Fibroblast of lung (primary cell): ENCODE measurements at regions not wholly inside any gene's neighbourhood (a gene's known extent, or its start where the extent isn't known, plus 50 kb on each side); places are given as distances from the start of the nearest gene placed in this dataset.

Source experiments
- EZH2 ChIP-seq: IDR thresholded peaks from 2 replicates; pipeline ENCODE4 v1.5.1; 2012; ENCODE audit warnings: low read length, control low read depth, mild to moderate bottlenecking; ENCODE audit errors: missing control alignments
- TF ChIP-seq, protein P1 (sequence below), 2 donors: IDR thresholded peaks in 1 of 2; conservative IDR thresholded peaks in 1 of 2; 1 replicate in 1 of 2; 2 replicates in 1 of 2; pipeline ENCODE4 v1.5.1; 2011 to 2012; ENCODE audit warnings: low read length in 2 of 2, control low read depth in 1 of 2, inconsistent platforms in 1 of 2, low read depth in 1 of 2, mild to moderate bottlenecking in 1 of 2

DNA sequence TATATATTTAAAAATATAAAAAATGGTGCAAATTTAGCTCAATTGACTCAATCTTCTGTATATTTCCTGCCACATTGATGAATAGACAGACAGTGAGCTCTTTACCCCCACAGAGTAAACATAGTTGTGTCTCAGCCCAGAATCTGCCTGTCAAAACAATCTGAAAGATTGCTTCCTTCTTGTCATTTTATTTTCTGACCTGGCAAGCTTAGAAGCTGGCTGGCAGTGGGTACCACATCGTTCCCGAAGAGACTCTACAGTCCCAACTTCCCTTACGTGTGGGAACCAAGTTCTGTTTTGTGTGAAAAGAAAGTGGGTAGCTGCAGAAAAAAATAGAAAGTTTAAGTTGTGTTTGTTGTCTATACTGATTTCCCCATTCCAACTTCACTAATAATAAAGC lies 629.3 kb upstream of the NEGR1 start:
- TF ChIP-seq, protein P1, sequence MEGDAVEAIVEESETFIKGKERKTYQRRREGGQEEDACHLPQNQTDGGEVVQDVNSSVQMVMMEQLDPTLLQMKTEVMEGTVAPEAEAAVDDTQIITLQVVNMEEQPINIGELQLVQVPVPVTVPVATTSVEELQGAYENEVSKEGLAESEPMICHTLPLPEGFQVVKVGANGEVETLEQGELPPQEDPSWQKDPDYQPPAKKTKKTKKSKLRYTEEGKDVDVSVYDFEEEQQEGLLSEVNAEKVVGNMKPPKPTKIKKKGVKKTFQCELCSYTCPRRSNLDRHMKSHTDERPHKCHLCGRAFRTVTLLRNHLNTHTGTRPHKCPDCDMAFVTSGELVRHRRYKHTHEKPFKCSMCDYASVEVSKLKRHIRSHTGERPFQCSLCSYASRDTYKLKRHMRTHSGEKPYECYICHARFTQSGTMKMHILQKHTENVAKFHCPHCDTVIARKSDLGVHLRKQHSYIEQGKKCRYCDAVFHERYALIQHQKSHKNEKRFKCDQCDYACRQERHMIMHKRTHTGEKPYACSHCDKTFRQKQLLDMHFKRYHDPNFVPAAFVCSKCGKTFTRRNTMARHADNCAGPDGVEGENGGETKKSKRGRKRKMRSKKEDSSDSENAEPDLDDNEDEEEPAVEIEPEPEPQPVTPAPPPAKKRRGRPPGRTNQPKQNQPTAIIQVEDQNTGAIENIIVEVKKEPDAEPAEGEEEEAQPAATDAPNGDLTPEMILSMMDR (conservative IDR thresholded peaks at IDR 0.05 in 1 of 2, IDR thresholded peaks at IDR 0.05 in 1 of 2; ENCODE audit: low read depth in 1 of 2, low read length in 2 of 2) = no peak
- no peak for TF ChIP-seq EZH2
